SK-N-SH (cell line): ENCODE measurements at regions not wholly inside any gene's neighbourhood (a gene's known extent, or its start where the extent isn't known, plus 50 kb on each side); places are given as distances from the start of the nearest gene placed in this dataset.

Experiments used
- CTCF ChIA-PET: fragments of 300-600, 350-600 bp; formaldehyde crosslinking; extraction: SDS; loops from one replicate; lab custom pipeline; 2021; lab: Yijun Ruan, JAX
- POLR2A ChIA-PET: fragments of 350-600 bp; sonication (Branson Sonifier 250); formaldehyde crosslinking; extraction: SDS; loops from one replicate; lab custom pipeline; 2020; ENCODE audit warnings: antibody characterized with exemption, inconsistent platforms; lab: Yijun Ruan, JAX
- DNase-seq: peaks from one replicate; pipeline ENCODE4 v3.0.0; 2012
- H2AFZ ChIP-seq: fragments of 200-600 bp; sonication (generic); 2 replicates; pipeline ENCODE4 v1.8.1; 2016; ENCODE audit warnings: antibody characterized with exemption, mild to moderate bottlenecking, low read depth
- H3F3A ChIP-seq: fragments of 200-600 bp; sonication (generic); replicated peaks from 2 replicates; pipeline ENCODE3; 2016; ENCODE audit warnings: antibody characterized with exemption, mild to moderate bottlenecking; ENCODE audit not compliant: insufficient read depth
- H3K27ac ChIP-seq, 2 experiments: fragments of 200-500 bp in 1 of 2; fragments of 200-600 bp in 1 of 2; sonication (Bioruptor generic) in 1 of 2; sonication (generic), shearing (Covaris generic) in 1 of 2; 2 replicates each; pipeline versions ENCODE4 v1.5.1 to v1.6.1; 2014 to 2016; ENCODE audit warnings: low read depth in 2 of 2, inconsistent platforms in 1 of 2, low read length in 1 of 2, mild to moderate bottlenecking in 1 of 2, mixed read lengths in 1 of 2
- H3K27me3 ChIP-seq: fragments of 200-600 bp; sonication (generic), shearing (Covaris generic); 2 replicates; pipeline ENCODE4 v1.6.1; 2016; ENCODE audit warnings: mixed run types; ENCODE audit not compliant: insufficient read depth
- H3K36me3 ChIP-seq, 2 experiments: fragments of 200-500 bp in 1 of 2; fragments of 200-600 bp in 1 of 2; sonication (Bioruptor generic) in 1 of 2; sonication (generic) in 1 of 2; replicated peaks in 1 of 2; 2 replicates each; pipeline versions ENCODE3 to v1.5.1; 2014 to 2016; ENCODE audit warnings: low read length in 1 of 2, mild to moderate bottlenecking in 1 of 2; ENCODE audit not compliant: insufficient read depth in 2 of 2, control insufficient read depth in 1 of 2
- H3K4me1 ChIP-seq, 2 experiments: fragments of 200-500 bp in 1 of 2; fragments of 200-600 bp in 1 of 2; sonication (Bioruptor generic) in 1 of 2; sonication (generic), shearing (Covaris generic) in 1 of 2; 2 replicates each; pipeline versions ENCODE4 v1.5.1 to v1.6.1; 2014 to 2016; ENCODE audit warnings: low read depth in 1 of 2, low read length in 1 of 2, mixed run types in 1 of 2; ENCODE audit not compliant: insufficient read depth in 2 of 2, control insufficient read depth in 1 of 2
- H3K4me2 ChIP-seq: fragments of 200-600 bp; sonication (generic), shearing (Covaris generic); 2 replicates; pipeline ENCODE4 v1.6.1; 2017; ENCODE audit warnings: mixed run types
- H3K4me3 ChIP-seq, 2 experiments: fragments of 200-500 bp in 1 of 2; fragments of 200-600 bp in 1 of 2; sonication (Bioruptor generic) in 1 of 2; sonication (generic), shearing (Covaris generic) in 1 of 2; 2 replicates each; pipeline versions ENCODE4 v1.5.1 to v1.8.1; 2014 to 2016; ENCODE audit warnings: low read depth in 2 of 2, inconsistent platforms in 1 of 2, low read length in 1 of 2, mild to moderate bottlenecking in 1 of 2, mixed read lengths in 1 of 2, moderate library complexity in 1 of 2
- H3K79me2 ChIP-seq: fragments of 200-600 bp; sonication (generic); 2 replicates; pipeline ENCODE4 v1.8.1; 2017; ENCODE audit warnings: mild to moderate bottlenecking; ENCODE audit not compliant: insufficient read depth
- H3K9ac ChIP-seq: fragments of 200-600 bp; sonication (generic); 2 replicates; pipeline ENCODE4 v1.6.1; 2017; ENCODE audit warnings: mixed run types
- H3K9me2 ChIP-seq: fragments of 200-600 bp; sonication (generic); 2 replicates; pipeline ENCODE4 v1.6.1; 2017; ENCODE audit warnings: mixed run types
- H3K9me3 ChIP-seq: fragments of 200-600 bp; sonication (generic); 2 replicates; pipeline ENCODE4 v1.6.1; 2017; ENCODE audit warnings: mixed run types, mild to moderate bottlenecking, moderate library complexity
- H4K20me1 ChIP-seq: fragments of 200-600 bp; sonication (generic); 2 replicates; pipeline ENCODE4 v1.6.1; 2017; ENCODE audit warnings: mild to moderate bottlenecking, mixed run types; ENCODE audit not compliant: insufficient read depth
- CHD2 ChIP-seq: fragments of 150-350 bp; IDR thresholded peaks from 2 replicates; pipeline ENCODE4 v1.6.1; 2018; ENCODE audit warnings: low read length; ENCODE audit not compliant: partially characterized antibody
- EP300 ChIP-seq, 2 experiments: IDR thresholded peaks; 2 replicates each; pipeline versions ENCODE4 v1.4.0 to v1.6.1; 2012; ENCODE audit warnings: borderline replicate concordance in 1 of 2, low read depth in 1 of 2, low read length in 1 of 2
- FOSL2 ChIP-seq: IDR thresholded peaks from 2 replicates; pipeline ENCODE4 v1.4.0; 2012; ENCODE audit warnings: low read depth, mild to moderate bottlenecking, moderate library complexity, borderline replicate concordance
- FOXJ3 ChIP-seq: sonication (generic); formaldehyde crosslinking; IDR thresholded peaks from 2 replicates; pipeline ENCODE4 v1.5.1; 2020; ENCODE audit warnings: mild to moderate bottlenecking, missing genetic modification reagents
- FOXM1 ChIP-seq: IDR thresholded peaks from 2 replicates; pipeline ENCODE4 v1.4.0; 2012; ENCODE audit warnings: low read depth, mild to moderate bottlenecking
- GATA2 ChIP-seq: sonication (generic); formaldehyde crosslinking; IDR thresholded peaks from 2 replicates; pipeline ENCODE4 v1.5.0; 2020; ENCODE audit warnings: mild to moderate bottlenecking, missing genetic modification reagents
- IRF3 ChIP-seq: fragments of 150-350 bp; IDR thresholded peaks from 2 replicates; pipeline ENCODE4 v1.6.1; 2016; ENCODE audit warnings: mild to moderate bottlenecking, low read depth, low read length
- JUND ChIP-seq: IDR thresholded peaks from 2 replicates; pipeline ENCODE4 v1.4.0; 2012
- MEF2A ChIP-seq: IDR thresholded peaks from 2 replicates; pipeline ENCODE4 v1.4.0; 2012; ENCODE audit warnings: low read depth, borderline replicate concordance
- MXI1 ChIP-seq: IDR thresholded peaks from 2 replicates; pipeline ENCODE4 v1.6.1; 2012; ENCODE audit warnings: mild to moderate bottlenecking, low read depth, low read length, improper control_type of control experiment
- NFIC ChIP-seq: IDR thresholded peaks from 2 replicates; pipeline ENCODE4 v1.4.0; 2012; ENCODE audit warnings: borderline replicate concordance
- NRF1 ChIP-seq: IDR thresholded peaks from 2 replicates; pipeline ENCODE4 v1.6.1; 2012; ENCODE audit warnings: low read depth, mild to moderate bottlenecking, low read length
- RCOR1 ChIP-seq: fragments of 150-350 bp; IDR thresholded peaks from 2 replicates; pipeline ENCODE4 v1.6.1; 2017; ENCODE audit warnings: antibody characterized with exemption, low read length
- RFX5 ChIP-seq: IDR thresholded peaks from 2 replicates; pipeline ENCODE4 v1.6.1; 2012; ENCODE audit warnings: mild to moderate bottlenecking, improper control_type of control experiment, low read length
- SIN3A ChIP-seq: IDR thresholded peaks from 2 replicates; pipeline ENCODE4 v1.6.1; 2012; ENCODE audit warnings: low read depth, mild to moderate bottlenecking, low read length, moderate library complexity, borderline replicate concordance
- TEAD4 ChIP-seq: IDR thresholded peaks from 2 replicates; pipeline ENCODE4 v1.4.0; 2012; ENCODE audit warnings: mild to moderate bottlenecking, borderline replicate concordance; ENCODE audit not compliant: insufficient read depth
- YY1 ChIP-seq: IDR thresholded peaks from 2 replicates; pipeline ENCODE4 v1.4.0; 2012; ENCODE audit warnings: low read depth, mild to moderate bottlenecking
- ZBTB33 ChIP-seq: IDR thresholded peaks from 2 replicates; pipeline ENCODE4 v1.4.0; 2012; ENCODE audit warnings: low read depth, borderline replicate concordance
- WGBS: methylation state at CpG from one replicate; pipeline ENCODE4 v1.1.6; 2017; ENCODE audit warnings: low lambda C conversion rate; 5-methylcytosine and 5-hydroxymethylcytosine counted together
- TF ChIP-seq, protein P1 (sequence below): IDR thresholded peaks from 2 replicates; pipeline ENCODE4 v1.4.0; 2012; ENCODE audit warnings: low read depth
- TF ChIP-seq, protein P2 (sequence below): IDR thresholded peaks from 2 replicates; pipeline ENCODE4 v1.6.1; 2012; ENCODE audit warnings: mild to moderate bottlenecking, low read depth, low read length, moderate library complexity

- peaks cover 18% of the 10 kb centered on the region; the same call in 1 of the 2 replicates for H3K27me3 ChIP-seq
- H3K27ac ChIP-seq = no peak overlapping the region
- ChIA-PET POLR2A (no interaction called here), CTCF (no interaction called here)
- H3K79me2 ChIP-seq = no peaks in the 10 kb centered on the region
- H3K4me2 ChIP-seq = no peak overlapping the region
- no peaks in the 10 kb centered on the region for H3K4me1 ChIP-seq
- no peak for DNase-seq
- no peak overlapping the region for H3K9ac ChIP-seq
- H3K36me3 ChIP-seq = no peaks in the 10 kb centered on the region
- no peak overlapping the region for H2AFZ ChIP-seq
- no peak overlapping the region for H3K4me3 ChIP-seq
- no peaks in the 10 kb centered on the region for H3K9me2 ChIP-seq
- H4K20me1 ChIP-seq = no peaks in the 10 kb centered on the region
- TF ChIP-seq, protein P1, sequence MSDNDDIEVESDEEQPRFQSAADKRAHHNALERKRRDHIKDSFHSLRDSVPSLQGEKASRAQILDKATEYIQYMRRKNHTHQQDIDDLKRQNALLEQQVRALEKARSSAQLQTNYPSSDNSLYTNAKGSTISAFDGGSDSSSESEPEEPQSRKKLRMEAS = no peak
- TF ChIP-seq NRF1 = no peak
- no peak for TF ChIP-seq FOXM1
- no peak for TF ChIP-seq MXI1
- TF ChIP-seq FOXJ3 = no peak
- TF ChIP-seq MEF2A = no peak
- TF ChIP-seq FOSL2 = no peak
- TF ChIP-seq RCOR1 = no peak
- TF ChIP-seq IRF3 = no peak
- no peak for TF ChIP-seq SIN3A
- no peak for TF ChIP-seq JUND
- no peaks in the 10 kb centered on the region for H3F3A ChIP-seq
- H3K9me3 ChIP-seq = no peaks in the 10 kb centered on the region
- WGBS = 17% methylated on average over 4 of the region's 18 CpGs
Measured at GRCh38 chr22:49355211-49355920, 472.3 kb downstream of the BRD1 start.

DNA sequence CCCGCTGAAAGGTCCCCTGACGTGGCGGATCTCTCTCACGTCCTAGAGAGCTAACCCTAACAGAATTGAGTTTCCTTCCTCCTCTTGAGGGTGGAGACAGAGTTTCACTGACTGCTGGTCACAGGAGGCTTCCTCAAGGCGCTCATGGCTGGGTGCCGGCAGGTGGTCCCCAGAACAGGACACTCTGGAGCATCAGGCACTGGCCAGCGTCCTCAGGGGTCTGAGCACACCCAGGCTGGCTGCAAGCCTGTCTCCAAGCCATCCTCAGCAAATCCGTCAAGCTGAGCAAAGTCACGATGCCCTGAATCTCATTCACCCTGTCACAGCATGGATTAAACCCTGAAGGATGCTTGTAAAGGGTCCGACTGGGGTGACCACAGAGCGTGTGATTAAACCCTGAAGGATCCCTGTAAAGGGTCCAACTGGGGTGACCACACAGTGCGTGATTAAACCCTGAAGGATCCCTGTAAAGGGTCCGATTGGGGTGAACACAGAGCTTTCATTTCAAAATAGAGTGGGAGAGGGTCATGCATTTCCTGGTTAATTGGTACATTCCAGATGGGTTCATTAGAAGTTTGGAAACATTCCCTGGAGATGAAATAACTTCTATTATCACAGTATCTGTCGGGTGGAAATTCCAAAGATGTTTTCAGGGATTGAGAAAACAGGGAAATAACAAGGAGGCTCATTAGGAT lies 473.0 kb downstream of the BRD1 start:
- DNase-seq = peak; percentile 5
- H3K9ac ChIP-seq = no peak overlapping the region
- no peaks in the 10 kb centered on the region for H4K20me1 ChIP-seq
- no peaks in the 10 kb centered on the region for H3K9me2 ChIP-seq
- no peaks in the 10 kb centered on the region; a peak in 1 of 4 replicates for H3K4me1 ChIP-seq
- no peaks in the 10 kb centered on the region for H3K36me3 ChIP-seq
- POLR2A ChIA-PET = no interaction called here
- H2AFZ ChIP-seq = no peak overlapping the region
- no peak overlapping the region for H3K4me3 ChIP-seq
- WGBS = 8% methylated on average over 14 of the region's 14 CpGs
- no peaks in the 10 kb centered on the region for H3K79me2 ChIP-seq
- H3F3A ChIP-seq = no peaks in the 10 kb centered on the region
- no peak overlapping the region for H3K4me2 ChIP-seq
- no peak overlapping the region for H3K27ac ChIP-seq
- peaks cover 18% of the 10 kb centered on the region; the same call in 1 of the 2 replicates for H3K27me3 ChIP-seq
- no peaks in the 10 kb centered on the region for H3K9me3 ChIP-seq
- CTCF ChIA-PET = no interaction called here
- TF ChIP-seq MEF2A (no peak), NFIC (no peak), NRF1 (no peak), GATA2 (CRISPR knock-in tag) (no peak), TEAD4 (no peak), FOXJ3 (no peak), ZBTB33 (no peak), RFX5 (no peak), YY1 (no peak), EP300 (IDR thresholded peaks at IDR 0.05; ENCODE audit: borderline replicate concordance in 1 of 2, low read depth in 1 of 2, low read length in 1 of 2) (no peak), CHD2 (no peak)
- TF ChIP-seq, protein P2, sequence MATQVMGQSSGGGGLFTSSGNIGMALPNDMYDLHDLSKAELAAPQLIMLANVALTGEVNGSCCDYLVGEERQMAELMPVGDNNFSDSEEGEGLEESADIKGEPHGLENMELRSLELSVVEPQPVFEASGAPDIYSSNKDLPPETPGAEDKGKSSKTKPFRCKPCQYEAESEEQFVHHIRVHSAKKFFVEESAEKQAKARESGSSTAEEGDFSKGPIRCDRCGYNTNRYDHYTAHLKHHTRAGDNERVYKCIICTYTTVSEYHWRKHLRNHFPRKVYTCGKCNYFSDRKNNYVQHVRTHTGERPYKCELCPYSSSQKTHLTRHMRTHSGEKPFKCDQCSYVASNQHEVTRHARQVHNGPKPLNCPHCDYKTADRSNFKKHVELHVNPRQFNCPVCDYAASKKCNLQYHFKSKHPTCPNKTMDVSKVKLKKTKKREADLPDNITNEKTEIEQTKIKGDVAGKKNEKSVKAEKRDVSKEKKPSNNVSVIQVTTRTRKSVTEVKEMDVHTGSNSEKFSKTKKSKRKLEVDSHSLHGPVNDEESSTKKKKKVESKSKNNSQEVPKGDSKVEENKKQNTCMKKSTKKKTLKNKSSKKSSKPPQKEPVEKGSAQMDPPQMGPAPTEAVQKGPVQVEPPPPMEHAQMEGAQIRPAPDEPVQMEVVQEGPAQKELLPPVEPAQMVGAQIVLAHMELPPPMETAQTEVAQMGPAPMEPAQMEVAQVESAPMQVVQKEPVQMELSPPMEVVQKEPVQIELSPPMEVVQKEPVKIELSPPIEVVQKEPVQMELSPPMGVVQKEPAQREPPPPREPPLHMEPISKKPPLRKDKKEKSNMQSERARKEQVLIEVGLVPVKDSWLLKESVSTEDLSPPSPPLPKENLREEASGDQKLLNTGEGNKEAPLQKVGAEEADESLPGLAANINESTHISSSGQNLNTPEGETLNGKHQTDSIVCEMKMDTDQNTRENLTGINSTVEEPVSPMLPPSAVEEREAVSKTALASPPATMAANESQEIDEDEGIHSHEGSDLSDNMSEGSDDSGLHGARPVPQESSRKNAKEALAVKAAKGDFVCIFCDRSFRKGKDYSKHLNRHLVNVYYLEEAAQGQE = no peak
